ENCODE measurements at regions not wholly inside any gene's neighbourhood (a gene's known extent, or its start where the extent isn't known, plus 50 kb on each side); places are given as distances from the start of the nearest gene placed in this dataset.

GRCh38 chr20:11813106-11813890 is 104.4 kb upstream of the BTBD3 start:
- no peak for DNase-seq
- no peak overlapping the region for H3K27ac ChIP-seq
- H3K4me1 ChIP-seq, result no peaks in the 10 kb centered on the region
- 94 to 95% methylated on average over 14 of the region's 14 CpGs for WGBS, 2 donors
- intact Hi-C loops (cut with DNase I), result no loop called here
- no peaks in the 10 kb centered on the region for H3K36me3 ChIP-seq
- H3K9me3 ChIP-seq, result no peaks in the 10 kb centered on the region
- TF ChIP-seq POLR2A (IDR thresholded peaks at IDR 0.05), result no peak
- H3K4me3 ChIP-seq, result no peak overlapping the region
- H3K27me3 ChIP-seq, result no peaks in the 10 kb centered on the region

GRCh38 chr20:11814267-11814666 is 103.4 kb upstream of the BTBD3 start:
- no peaks in the 10 kb centered on the region for H3K9me3 ChIP-seq
- H3K4me3 ChIP-seq, result no peak overlapping the region
- WGBS, 2 donors, result 90 to 91% methylated on average over 3 of the region's 3 CpGs
- no peak for DNase-seq
- no peak for TF ChIP-seq CTCF (IDR thresholded peaks at IDR 0.05)
- no peaks in the 10 kb centered on the region for H3K36me3 ChIP-seq
- no peaks in the 10 kb centered on the region for H3K27me3 ChIP-seq
- H3K27ac ChIP-seq, result no peak overlapping the region
- H3K4me1 ChIP-seq, result no peaks in the 10 kb centered on the region
- intact Hi-C loops (cut with DNase I), result no loop called here

GRCh38 chr20:11820838-11821237 is 96.9 kb upstream of the BTBD3 start:
- H3K4me3 ChIP-seq, result no peak overlapping the region
- no peak overlapping the region for H3K27ac ChIP-seq
- no peaks in the 10 kb centered on the region for H3K36me3 ChIP-seq
- H3K4me1 ChIP-seq, result peaks cover 0 to 7% (median 2%) of the 10 kb centered on the region in 4 donors
- no peaks in the 10 kb centered on the region for H3K27me3 ChIP-seq
- intact Hi-C loops (cut with DNase I), result no loop called here
- H3K9me3 ChIP-seq, result no peaks in the 10 kb centered on the region
- 97 to 100% methylated on average over 1 of the region's 1 CpG for WGBS, 2 donors
- TF ChIP-seq EP300 (IDR thresholded peaks at IDR 0.05), result no peak
- TF ChIP-seq POLR2A (IDR thresholded peaks at IDR 0.05), result no peak
- TF ChIP-seq CTCF (IDR thresholded peaks at IDR 0.05), result no peak
- TF ChIP-seq POLR2AphosphoS5 (IDR thresholded peaks at IDR 0.05), result no peak
- no peak for DNase-seq

GRCh38 chr20:11822540-11822794 is 95.2 kb upstream of the BTBD3 start:
- H3K4me3 ChIP-seq, result no peak overlapping the region
- no peaks in the 10 kb centered on the region for H3K36me3 ChIP-seq
- DNase-seq, result no peak
- peaks cover 0 to 7% (median 2%) of the 10 kb centered on the region in 4 donors for H3K4me1 ChIP-seq
- no peak overlapping the region for H3K27ac ChIP-seq
- TF ChIP-seq CTCF (IDR thresholded peaks at IDR 0.05) (no peak), POLR2A (IDR thresholded peaks at IDR 0.05) (no peak), POLR2AphosphoS5 (IDR thresholded peaks at IDR 0.05) (no peak), EP300 (IDR thresholded peaks at IDR 0.05) (no peak)
- 18 to 80% methylated on average over 2 of the region's 2 CpGs for WGBS, 2 donors
- intact Hi-C loops (cut with DNase I), result no loop called here
- H3K9me3 ChIP-seq, result no peaks in the 10 kb centered on the region
- H3K27me3 ChIP-seq, result no peaks in the 10 kb centered on the region

GRCh38 chr20:11826334-11826733 is 91.4 kb upstream of the BTBD3 start:
- no peaks in the 10 kb centered on the region for H3K9me3 ChIP-seq
- H3K27me3 ChIP-seq, result no peaks in the 10 kb centered on the region
- no peak overlapping the region for H3K27ac ChIP-seq
- H3K4me3 ChIP-seq, result no peak overlapping the region
- H3K4me1 ChIP-seq, result peaks cover 0 to 7% (median 2%) of the 10 kb centered on the region in 4 donors
- intact Hi-C loops (cut with DNase I), result no loop called here
- H3K36me3 ChIP-seq, result no peaks in the 10 kb centered on the region
- TF ChIP-seq EP300 (IDR thresholded peaks at IDR 0.05), result no peak
- TF ChIP-seq POLR2AphosphoS5 (IDR thresholded peaks at IDR 0.05), result no peak
- TF ChIP-seq POLR2A (IDR thresholded peaks at IDR 0.05), result no peak
- no peak for TF ChIP-seq CTCF (IDR thresholded peaks at IDR 0.05)
- no peak for DNase-seq
- WGBS, 2 donors, result 67 to 75% methylated on average over 4 of the region's 4 CpGs

All from sigmoid colon (tissue), 6 donors.